K562 (cell line): ENCODE measurements at regions not wholly inside any gene's neighbourhood (a gene's known extent, or its start where the extent isn't known, plus 50 kb on each side); places are given as distances from the start of the nearest gene placed in this dataset.

Source experiments
- ATAC-seq: fragments of 200-7000 bp; cut with Tn5 transposase; 3 replicates; pipeline ENCODE4 v1.9.1; 2020; ENCODE audit warnings: moderate library complexity
- BruUV-seq: library from RNA; stranded (reverse); fragments of 400-500 nt; replicated peaks from 2 replicates; lab custom pipeline; 2021; lab: Mats Ljungman, UMichigan
- CTCF ChIA-PET: fragments of 300-600 bp; formaldehyde crosslinking; extraction: SDS; loops from one replicate; lab custom pipeline; 2021; ENCODE audit warnings: low intra/inter-chr PET ratio; lab: Yijun Ruan, JAX
- POLR2A ChIA-PET: fragments of 300-600, 350-650 bp; sonication (Branson Sonifier 250); formaldehyde crosslinking; extraction: SDS; loops from one replicate; lab custom pipeline; 2021; ENCODE audit warnings: antibody characterized with exemption, inconsistent platforms; lab: Yijun Ruan, JAX
- DNase-seq, 4 experiments: peaks; one replicate each; pipeline versions ENCODE4 v3.0.0 to v3.0.0-alpha.2; 2011 to 2018; ENCODE audit warnings: low spot score in 3 of 4, mixed read lengths in 3 of 4; ENCODE audit errors: extremely low read depth in 1 of 4
- FAIRE-seq: peaks from 2 replicates; lab custom pipeline; 2011; peaks lifted over from hg19 to GRCh38; lab: Jason Lieb, UNC
- H2AFZ ChIP-seq: 2 replicates; pipeline ENCODE4 v1.6.0; 2011; ENCODE audit warnings: low read depth, low read length, control low read depth, inconsistent platforms
- H3K27ac ChIP-seq: fragments of 200-600 bp; 3 replicates; pipeline ENCODE4 v1.8.0; 2011; ENCODE audit warnings: low read depth, mild to moderate bottlenecking, control low read depth, inconsistent platforms, low read length, moderate library complexity, mixed read lengths; ENCODE audit errors: extremely low read depth
- H3K27me3 ChIP-seq, 2 experiments: fragments of 300-600 bp in 1 of 2; 2 replicates in 1 of 2; 3 replicates in 1 of 2; pipeline versions ENCODE4 v1.6.0 to v1.8.0; 2011; ENCODE audit warnings: inconsistent platforms in 2 of 2, low read length in 2 of 2, mild to moderate bottlenecking in 1 of 2, mixed read lengths in 1 of 2, moderate library complexity in 1 of 2; ENCODE audit not compliant: control insufficient read depth in 2 of 2, insufficient read depth in 2 of 2
- H3K36me3 ChIP-seq: fragments of 300-600 bp; 3 replicates; pipeline ENCODE4 v1.8.0; 2011; ENCODE audit warnings: mild to moderate bottlenecking, low read length, inconsistent platforms; ENCODE audit not compliant: control insufficient read depth, insufficient read depth
- H3K4me1 ChIP-seq, 2 experiments: fragments of 200-600 bp in 1 of 2; replicated peaks in 1 of 2; 2 replicates in 1 of 2; 3 replicates in 1 of 2; pipeline versions ENCODE4 v1.5.1 to v1.8.0; 2011; ENCODE audit warnings: inconsistent platforms in 2 of 2, low read length in 2 of 2, mild to moderate bottlenecking in 1 of 2, mixed read lengths in 1 of 2, moderate library complexity in 1 of 2; ENCODE audit not compliant: control insufficient read depth in 2 of 2, insufficient read depth in 2 of 2
- H3K4me2 ChIP-seq: 2 replicates; pipeline ENCODE4 v1.6.1; 2011; ENCODE audit warnings: low read length, control low read depth, inconsistent platforms, mixed read lengths; ENCODE audit not compliant: insufficient read depth
- H3K4me3 ChIP-seq: fragments of 200-600 bp; sonication (generic), shearing (Covaris generic); 2 replicates; pipeline ENCODE4 v1.5.1; 2016; ENCODE audit warnings: control low read depth, inconsistent platforms
- H3K79me2 ChIP-seq: fragments of 200-600 bp; 3 replicates; pipeline ENCODE4 v1.8.0; 2011; ENCODE audit warnings: low read length, inconsistent platforms; ENCODE audit not compliant: control insufficient read depth, insufficient read depth
- H3K9ac ChIP-seq, 2 experiments: 2 replicates each; pipeline versions ENCODE4 v1.6.0 to v1.6.1; 2011; ENCODE audit warnings: low read depth in 2 of 2, low read length in 2 of 2, control low read depth in 1 of 2, inconsistent platforms in 1 of 2, mild to moderate bottlenecking in 1 of 2, mixed read lengths in 1 of 2; ENCODE audit not compliant: insufficient read depth in 1 of 2
- H3K9me1 ChIP-seq: one replicate; pipeline ENCODE4 v1.6.0; 2011; ENCODE audit warnings: inconsistent platforms, mild to moderate bottlenecking, low read length, moderate library complexity; ENCODE audit not compliant: control insufficient read depth, insufficient read depth
- H3K9me3 ChIP-seq: replicated peaks from 2 replicates; pipeline ENCODE4 v1.5.1; 2011; ENCODE audit warnings: low read depth, low read length, inconsistent platforms; ENCODE audit not compliant: control insufficient read depth, insufficient read depth
- H4K20me1 ChIP-seq: replicated peaks from 2 replicates; pipeline ENCODE4 v1.6.1; 2011; ENCODE audit warnings: low read length, inconsistent platforms, mixed read lengths; ENCODE audit not compliant: control insufficient read depth, insufficient read depth
- RNF219 ChIP-seq: fragments of 250-450 bp; sonication (Bioruptor Pico); IDR thresholded peaks from 2 replicates; pipeline ENCODE4 v1.5.0; 2022; ENCODE audit warnings: mild to moderate bottlenecking
- WGBS: fragments of 100-300 bp; shearing (Covaris generic); methylation state at CpG from one replicate; pipeline ENCODE4 v1.1.6; 2016; ENCODE audit warnings: low coverage, mixed read lengths; ENCODE audit not compliant: insufficient coverage; ENCODE audit errors: missing lambda C conversion rate; 5-methylcytosine and 5-hydroxymethylcytosine counted together
- in situ Hi-C: fragments of 300-500 bp; cut with MboI; formaldehyde crosslinking; loops from 4 replicates; pipeline ENCODE4 v1.15.0; 2018; ENCODE audit warnings: inconsistent platforms, mixed read lengths
- intact Hi-C: fragments of 100-400 bp; cut with micrococcal nuclease; formaldehyde crosslinking; loops from 2 replicates; pipeline ENCODE4 v1.14.2; 2022

GRCh38 chr12:46043972-46044520, 53.7 kb upstream of the SCAF11 start:
- intact Hi-C loops (no loop called here), in situ Hi-C loops (no loop called here)
- FAIRE-seq, result no peak
- H3K4me3 ChIP-seq, result no peak overlapping the region
- ATAC-seq, result no peak
- no peak for TF ChIP-seq RNF219 (CRISPR knock-in tag)
- 0% methylated on average over 1 of the region's 1 CpG for whole genome bisulfite sequencing
- no peaks in the 10 kb centered on the region for H3K27me3 ChIP-seq
- DNase-seq, result no peak
- no peak overlapping the region for H3K4me2 ChIP-seq
- no peak overlapping the region for H3K27ac ChIP-seq
- H3K36me3 ChIP-seq, result no peaks in the 10 kb centered on the region
- no peak overlapping the region for H3K9ac ChIP-seq
- no peak overlapping the region for H2AFZ ChIP-seq
- ChIA-PET POLR2A (interaction anchor here (0.6 kb wide), 2 partner anchors 9 to 16 kb away, joined by 3 to 4 read pairs; no protein-coding TSS in a partner anchor), CTCF (no interaction called here)
- H3K9me1 ChIP-seq, result no peaks in the 10 kb centered on the region
- no TSS peak for BruUV-seq
- H3K9me3 ChIP-seq, result no peaks in the 10 kb centered on the region
- H3K79me2 ChIP-seq, result no peaks in the 10 kb centered on the region
- no peaks in the 10 kb centered on the region for H3K4me1 ChIP-seq
- H4K20me1 ChIP-seq, result no peaks in the 10 kb centered on the region
